SH-SY5Y (cell line): ENCODE measurements at regions not wholly inside any gene's neighbourhood (a gene's known extent, or its start where the extent isn't known, plus 50 kb on each side); places are given as distances from the start of the nearest gene placed in this dataset.
A peak's percentile ranks its signal among the peaks of the same experiment; 100 is the strongest.

Experiments used
- GATA2 ChIP-seq: IDR thresholded peaks from 2 replicates; pipeline ENCODE4 v1.6.1; 2011; ENCODE audit warnings: mild to moderate bottlenecking, low read depth, low read length
- GATA3 ChIP-seq: IDR thresholded peaks from 2 replicates; pipeline ENCODE4 v1.6.1; 2011; ENCODE audit warnings: low read depth, mild to moderate bottlenecking, low read length, moderate library complexity

DNA sequence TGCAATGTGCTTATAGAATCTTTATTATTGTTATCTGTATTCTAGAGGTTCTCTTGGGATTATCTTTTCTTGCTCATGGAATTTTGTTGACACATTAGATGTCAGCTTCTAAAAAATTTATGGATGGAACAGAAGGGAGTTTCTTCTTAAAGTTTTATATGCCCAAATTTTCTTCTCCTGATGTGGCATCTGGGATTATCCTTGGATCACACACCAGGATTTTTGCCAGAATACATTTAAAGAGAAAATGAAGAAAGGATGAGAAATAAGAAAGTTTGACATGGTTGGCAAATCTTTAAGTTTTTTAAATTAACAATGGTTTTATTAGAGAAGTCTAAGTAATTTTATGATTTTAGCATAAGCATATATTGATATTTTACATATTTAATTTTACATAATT lies 706.7 kb upstream of the TMEFF2 start:
- TF ChIP-seq GATA3 (no peak), GATA2 (no peak)

DNA sequence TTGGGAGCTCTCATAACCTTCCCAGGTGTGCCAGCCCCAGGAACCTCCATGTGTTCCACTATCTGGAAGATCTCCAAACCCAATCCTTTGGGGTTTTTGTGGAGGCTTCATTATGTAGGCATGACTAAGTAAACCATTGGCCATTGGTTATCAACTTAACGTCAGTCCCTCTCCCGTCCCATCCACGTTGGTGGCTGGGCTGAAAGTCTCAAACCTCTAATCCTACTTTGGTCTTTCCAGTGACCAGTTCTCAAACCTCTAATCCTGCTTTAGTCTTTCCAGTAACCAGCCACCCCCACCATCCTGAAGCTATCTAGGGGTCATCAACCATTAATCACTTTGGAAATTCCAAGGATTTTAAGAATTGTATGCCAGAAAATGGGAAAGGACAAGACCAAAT lies 704.7 kb upstream of the TMEFF2 start:
- TF ChIP-seq GATA2 (no peak), GATA3 (no peak)

DNA sequence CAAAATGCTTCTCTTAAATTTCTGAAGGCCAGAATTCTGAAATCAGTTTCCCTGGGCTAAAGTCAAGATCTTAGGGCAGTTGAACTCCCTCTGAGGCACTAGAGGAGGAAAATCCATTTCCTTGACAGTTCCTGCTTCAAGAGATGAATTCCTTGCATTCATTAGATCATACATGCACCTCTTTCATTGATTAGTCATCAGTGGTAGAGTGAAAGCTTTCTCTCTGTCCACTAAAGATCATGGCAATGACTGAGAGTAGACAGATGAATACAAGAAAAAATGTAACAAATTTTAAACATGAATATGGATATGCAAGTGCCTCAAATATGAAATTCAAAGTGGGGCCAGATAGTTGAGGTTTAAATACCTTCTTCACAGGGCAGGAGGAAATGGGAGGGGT lies 693.4 kb upstream of the TMEFF2 start:
- TF ChIP-seq GATA2, result no peak

DNA sequence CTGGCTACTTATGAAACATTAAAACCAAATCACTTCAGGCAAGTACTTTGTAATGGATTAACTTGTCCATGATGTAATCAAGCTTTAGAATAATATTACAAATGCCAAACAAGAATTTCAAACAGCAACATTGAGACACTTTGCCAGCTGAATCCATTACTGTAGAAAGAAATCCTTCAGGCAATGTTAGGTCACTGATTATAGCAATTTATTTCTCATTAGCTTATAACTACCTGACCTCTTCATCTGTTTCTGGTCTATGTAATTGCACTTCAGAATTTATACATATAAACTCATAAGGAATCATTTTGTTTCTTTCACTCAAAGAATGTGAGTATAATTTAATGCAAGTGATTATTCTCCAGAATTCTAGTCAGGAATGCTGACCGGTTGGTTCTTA lies 692.6 kb upstream of the TMEFF2 start:
- TF ChIP-seq GATA2, result no peak
- peak; percentile 25; the same call in 1 of the 2 replicates for TF ChIP-seq GATA3

DNA sequence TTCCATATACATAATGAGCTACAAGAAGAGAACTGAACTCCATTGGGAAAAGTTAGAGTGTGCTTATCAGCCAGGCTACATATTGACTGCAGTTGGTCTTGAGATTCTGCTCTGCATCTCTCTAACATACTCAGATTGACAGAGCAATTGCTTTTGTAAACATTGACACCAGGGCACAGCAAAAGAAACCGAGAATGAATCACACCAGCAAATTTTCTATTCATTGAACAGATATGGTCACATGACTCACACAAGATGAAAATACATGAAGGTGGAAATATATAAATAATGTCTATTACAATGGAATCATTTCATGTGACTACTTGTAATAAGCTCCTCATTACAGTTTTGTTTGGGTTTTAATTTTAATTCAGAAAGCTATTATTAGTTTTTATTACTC lies 691.9 kb upstream of the TMEFF2 start:
- TF ChIP-seq GATA2 (no peak), GATA3 (no peak)

DNA sequence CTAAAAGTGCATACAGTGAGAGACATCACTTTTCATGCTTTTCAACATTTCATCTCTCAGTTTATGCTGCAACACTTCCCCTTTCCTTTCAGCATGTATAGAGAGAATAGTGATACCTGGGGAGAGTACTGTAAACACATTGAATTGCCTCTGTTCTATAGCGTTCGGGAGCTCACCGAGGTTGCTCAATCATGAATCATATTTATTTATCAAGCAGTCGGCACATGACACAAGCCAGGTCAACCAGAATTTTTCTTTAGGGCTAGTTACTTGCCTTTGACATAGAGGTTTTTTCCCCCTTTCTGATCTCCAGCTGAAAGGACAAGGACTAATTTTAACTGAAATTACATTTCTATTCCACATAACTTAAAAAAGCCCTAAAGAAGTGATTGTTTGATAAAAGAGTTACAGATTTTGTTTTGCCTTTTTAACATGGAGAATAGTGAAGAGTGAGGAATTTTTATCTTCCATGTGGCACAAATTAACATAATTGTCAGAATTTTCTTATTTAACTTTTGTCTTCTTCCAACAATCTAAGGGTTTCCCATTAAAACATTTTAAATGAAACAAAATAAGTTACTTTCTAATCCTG lies 690.9 kb upstream of the TMEFF2 start:
- TF ChIP-seq GATA2, result peak; percentile 55
- peak; percentile 76 for TF ChIP-seq GATA3

DNA sequence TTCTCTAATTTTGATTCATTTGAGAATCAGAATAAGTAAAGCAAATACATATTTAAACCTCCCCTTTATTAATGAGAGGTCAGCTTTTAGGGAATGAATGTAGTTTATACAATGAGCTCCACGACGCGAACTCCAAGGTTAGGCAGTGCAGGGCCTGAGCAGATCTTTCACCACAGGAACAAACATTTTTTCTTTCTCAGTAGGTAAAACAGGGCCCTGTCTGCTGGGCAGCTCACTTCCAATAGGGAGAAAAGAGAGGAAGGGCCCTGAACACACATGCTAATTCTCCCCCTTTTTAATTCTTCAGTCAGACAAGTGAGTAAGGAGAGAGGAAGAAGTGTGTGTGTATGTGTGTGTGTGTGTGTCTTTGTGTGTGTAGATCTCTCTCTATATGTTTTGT lies 682.4 kb upstream of the TMEFF2 start:
- TF ChIP-seq GATA3 (no peak), GATA2 (no peak)

DNA sequence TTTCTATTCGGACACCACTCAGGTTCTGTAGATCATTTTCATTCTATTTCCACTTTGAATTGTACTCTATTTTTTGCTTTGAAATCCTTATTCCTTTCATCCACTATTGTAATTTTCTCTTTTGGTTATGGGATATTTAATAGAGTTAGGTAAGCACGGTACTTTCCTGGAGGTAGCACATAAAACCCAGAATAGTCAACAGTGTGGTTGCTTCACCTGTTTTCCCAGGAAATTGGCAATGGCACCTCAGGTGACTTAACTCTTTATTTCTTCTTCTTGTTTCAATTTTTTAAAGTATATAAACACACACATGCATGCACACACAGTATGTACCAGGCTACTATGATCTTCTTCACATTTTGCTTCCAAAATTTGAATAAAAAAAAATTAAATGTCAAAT lies 682.0 kb upstream of the TMEFF2 start:
- TF ChIP-seq GATA3 (no peak), GATA2 (no peak)

DNA sequence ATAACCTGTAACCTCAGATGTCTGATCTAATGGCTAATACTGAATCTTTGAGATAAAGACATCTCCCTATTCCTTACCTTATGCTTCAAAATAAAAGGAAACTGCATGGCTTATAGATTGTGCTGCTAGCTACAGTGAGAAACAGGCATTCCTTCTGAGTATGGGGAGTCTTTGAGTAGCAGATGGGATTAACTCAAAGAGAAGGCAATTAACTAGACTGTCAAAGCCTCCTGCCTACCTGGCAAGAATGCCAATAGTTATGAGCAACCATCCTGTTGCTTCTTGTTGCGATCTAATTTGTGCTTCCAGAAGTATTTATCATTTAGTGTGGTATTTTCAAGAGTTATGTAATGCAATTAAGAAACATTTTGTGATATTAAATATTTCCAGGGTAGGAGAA lies 660.0 kb upstream of the TMEFF2 start:
- TF ChIP-seq GATA3 (no peak), GATA2 (no peak)

DNA sequence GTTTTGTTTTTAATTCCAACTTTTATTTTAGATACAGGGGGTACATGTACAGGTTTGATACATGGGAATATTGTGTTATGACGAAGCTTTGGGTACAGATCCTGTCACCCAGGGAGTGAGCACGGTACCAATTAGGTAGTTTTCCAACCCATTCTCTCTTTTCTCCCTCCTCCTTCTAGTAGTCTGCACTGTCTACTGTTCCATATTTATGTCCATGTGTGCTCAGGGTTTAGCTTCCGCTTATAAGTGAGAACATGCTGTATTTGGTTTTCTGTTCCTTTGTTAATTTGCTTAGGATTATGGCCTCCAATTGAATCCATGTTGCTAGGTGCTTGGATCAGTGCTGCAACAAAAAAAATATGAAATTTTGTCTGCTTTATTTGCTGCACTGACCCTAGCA lies 659.3 kb upstream of the TMEFF2 start:
- TF ChIP-seq GATA2 (no peak), GATA3 (no peak)

DNA sequence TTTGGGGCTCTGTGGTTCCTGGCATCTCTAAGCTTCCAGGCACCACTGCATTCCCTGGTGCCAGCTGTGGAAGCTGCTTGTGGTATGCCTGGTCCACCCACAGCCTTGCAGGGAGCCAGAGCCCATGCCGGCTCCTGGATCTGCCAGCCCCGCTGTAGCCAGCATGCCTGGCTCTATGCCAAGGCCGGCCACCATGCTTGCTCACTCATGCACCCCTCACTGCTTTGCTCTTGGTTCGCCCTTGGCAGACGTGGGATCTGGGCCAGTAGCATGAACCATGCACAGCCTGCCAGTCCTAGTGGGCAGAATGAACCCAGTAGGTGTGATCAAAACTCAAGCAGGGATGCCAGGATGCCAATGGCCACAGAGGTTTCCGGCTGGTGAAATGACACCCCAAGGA lies 634.2 kb upstream of the TMEFF2 start:
- TF ChIP-seq GATA2 (no peak), GATA3 (no peak)

DNA sequence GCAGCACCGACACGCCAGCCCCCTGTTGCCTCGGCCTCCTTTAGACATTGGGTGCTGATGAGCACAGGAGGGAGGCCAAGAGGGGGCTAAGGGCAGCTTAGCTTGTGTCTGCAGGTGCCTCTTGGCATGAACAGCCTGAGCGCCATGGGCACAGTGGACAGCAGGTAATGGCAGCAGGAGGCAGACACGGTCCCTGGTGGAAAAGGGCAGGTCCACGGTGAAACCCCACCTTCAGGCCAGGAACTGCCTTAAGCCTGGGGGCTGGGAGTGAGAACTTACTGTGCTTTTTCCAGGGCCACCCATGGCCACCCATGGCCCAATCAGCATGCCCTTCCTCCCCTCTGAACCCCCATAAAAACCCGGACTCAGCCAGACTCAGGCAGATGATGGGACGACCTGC lies 633.4 kb upstream of the TMEFF2 start:
- TF ChIP-seq GATA2 (no peak), GATA3 (no peak)

DNA sequence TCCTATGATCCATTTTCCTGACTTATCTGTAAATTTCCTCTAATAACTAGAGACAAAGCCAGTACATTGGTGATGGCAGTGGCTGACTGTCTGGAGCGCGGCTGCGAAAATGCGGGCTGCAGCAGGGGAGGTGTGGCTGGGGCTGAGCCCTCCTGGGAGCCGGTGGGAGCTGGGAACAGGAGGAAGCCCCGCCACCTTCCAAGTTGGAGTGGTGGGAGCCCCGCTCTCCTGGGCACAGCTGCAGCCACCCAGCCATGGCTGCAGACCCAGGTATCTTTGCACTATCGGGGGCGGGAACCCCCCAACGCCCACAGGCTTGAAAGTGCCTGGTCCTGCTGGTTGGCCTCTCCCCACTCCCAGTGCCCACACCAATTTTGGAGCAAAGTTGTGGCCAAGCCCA lies 633.0 kb upstream of the TMEFF2 start:
- no peak for TF ChIP-seq GATA2
- TF ChIP-seq GATA3, result no peak

DNA sequence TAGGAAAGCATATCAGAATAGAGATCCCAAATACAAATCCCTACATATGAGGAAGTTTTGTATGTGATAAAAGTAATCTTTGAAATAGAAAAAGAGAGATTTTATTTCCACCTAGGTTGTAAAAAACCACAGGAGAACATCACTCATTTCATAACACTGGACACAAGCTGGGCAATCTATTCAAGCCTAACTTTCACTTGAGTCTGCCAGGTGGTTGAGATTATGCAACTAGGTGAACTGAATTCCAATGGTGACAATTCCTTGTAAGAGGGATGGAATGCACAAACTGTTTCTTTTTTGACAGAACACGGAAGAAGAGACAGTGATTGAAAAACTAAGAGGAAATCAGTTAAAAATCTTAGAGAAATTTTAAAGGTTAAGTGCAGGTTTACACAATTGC lies 619.6 kb upstream of the TMEFF2 start:
- no peak for TF ChIP-seq GATA2

DNA sequence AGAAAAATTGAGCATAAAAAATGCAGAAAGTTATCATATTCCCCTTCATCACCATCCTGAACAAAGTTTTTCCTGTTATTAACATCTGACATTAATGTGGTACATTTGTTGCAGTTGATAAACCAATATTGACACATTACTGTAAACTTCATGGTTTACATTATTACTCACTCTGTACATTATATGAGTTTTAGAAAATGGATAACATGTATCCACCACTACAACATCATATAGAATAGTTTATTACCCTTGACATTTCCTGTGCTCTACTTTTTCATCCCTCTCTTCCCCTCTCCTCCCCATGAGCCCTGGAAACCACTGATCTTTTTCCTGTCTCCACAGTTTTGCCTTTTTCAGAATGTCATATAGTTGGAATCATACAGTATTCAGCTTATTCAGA lies 618.6 kb upstream of the TMEFF2 start:
- TF ChIP-seq GATA2, result no peak
- no peak for TF ChIP-seq GATA3

DNA sequence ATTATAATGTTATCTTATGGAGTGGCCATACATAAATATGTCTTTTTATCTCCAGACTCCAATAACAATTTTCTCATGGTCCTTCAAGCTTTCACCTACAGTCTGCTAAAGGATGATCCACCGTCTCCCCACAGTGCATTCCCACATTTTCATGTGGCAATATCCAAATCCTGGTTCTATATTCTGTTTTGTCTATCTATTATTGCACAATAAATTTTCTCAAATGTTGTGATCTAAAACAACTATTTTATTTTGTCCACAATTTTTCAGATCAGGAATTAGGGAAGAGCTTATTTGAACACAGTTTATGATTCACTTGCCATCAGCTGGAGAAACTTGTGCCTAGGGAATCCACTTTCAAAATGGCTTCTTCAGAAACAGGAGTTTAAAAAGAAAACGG lies 614.4 kb upstream of the TMEFF2 start:
- TF ChIP-seq GATA2 (no peak), GATA3 (no peak)

DNA sequence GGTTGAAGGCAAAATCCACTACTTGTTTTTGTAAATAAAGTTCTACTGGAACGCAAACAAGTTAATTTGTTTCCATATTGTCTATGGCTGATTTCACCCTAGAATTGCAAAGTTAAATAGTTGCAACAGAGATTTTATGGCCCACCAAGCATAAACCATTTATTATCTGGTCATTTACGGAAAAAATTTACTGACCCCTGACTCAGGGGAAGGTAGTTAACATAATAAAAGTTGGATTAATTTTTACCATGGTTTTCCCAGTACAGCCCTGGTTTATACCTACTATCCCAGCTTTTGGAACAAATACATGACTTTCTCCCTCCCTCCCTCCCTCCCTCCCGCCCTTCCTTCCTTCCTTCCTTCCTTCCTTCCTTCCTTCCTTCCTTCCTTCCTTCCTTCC lies 588.9 kb upstream of the TMEFF2 start:
- TF ChIP-seq GATA3, result no peak
- TF ChIP-seq GATA2, result no peak
